ENCODE measurements at regions not wholly inside any gene's neighbourhood (a gene's known extent, or its start where the extent isn't known, plus 50 kb on each side); places are given as distances from the start of the nearest gene placed in this dataset.

DNA sequence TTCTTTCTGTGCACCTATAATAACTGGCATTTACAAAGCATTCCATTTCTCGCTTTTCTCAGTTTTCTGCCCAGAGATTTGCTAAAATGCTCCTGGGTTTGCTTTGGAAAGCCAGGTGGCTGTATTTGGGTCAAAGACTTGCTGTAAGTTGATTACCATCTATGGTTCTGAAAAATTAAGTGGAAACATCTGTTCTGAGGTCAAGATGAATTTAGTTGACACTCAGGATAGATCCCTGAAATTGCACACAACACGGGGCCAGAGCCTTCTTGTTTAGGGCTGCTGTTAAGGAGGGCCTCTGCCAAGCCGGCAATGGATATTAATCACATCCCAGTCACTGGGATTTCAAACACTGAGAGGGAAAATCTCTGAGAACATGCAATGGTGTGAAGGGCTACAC lies 111.6 kb upstream of the GLI3 start:
- H3K4me3 ChIP-seq (replicated peaks in 1 of 3; ENCODE audit: insufficient read depth in 1 of 3, low read depth in 1 of 3, low read length in 3 of 3), result no peak overlapping the region
- H2AFZ ChIP-seq (ENCODE audit: low read depth, low read length), result no peak overlapping the region
- H3K9ac ChIP-seq (replicated peaks; ENCODE audit: extremely low read depth, insufficient read depth, low read length), result no peak overlapping the region
- no peaks in the 10 kb centered on the region for H4K20me1 ChIP-seq (replicated peaks; ENCODE audit: control insufficient read depth, extremely low read depth, insufficient read depth, low read length)
- TF ChIP-seq JUN (IDR thresholded peaks at IDR 0.05; ENCODE audit: borderline replicate concordance, insufficient read depth, insufficient read length, low read depth) (no peak), GATA2 (IDR thresholded peaks at IDR 0.05; ENCODE audit: insufficient read depth, insufficient read length, low read depth, low read length) (no peak), EZH2 (IDR thresholded peaks at IDR 0.05; ENCODE audit: borderline replicate concordance, low read depth, low read length, severe bottlenecking) (no peak), POLR2AphosphoS5 (IDR thresholded peaks at IDR 0.05; ENCODE audit: insufficient read depth, low read depth, low read length) (no peak), MYC (IDR thresholded peaks at IDR 0.05; ENCODE audit: low read depth, low read length) (no peak), FOS (IDR thresholded peaks at IDR 0.05; ENCODE audit: borderline replicate concordance, insufficient read depth, low read length) (no peak), POLR2A (IDR thresholded peaks at IDR 0.05; ENCODE audit: low read depth, low read length) (no peak)
- TF ChIP-seq, protein P1, sequence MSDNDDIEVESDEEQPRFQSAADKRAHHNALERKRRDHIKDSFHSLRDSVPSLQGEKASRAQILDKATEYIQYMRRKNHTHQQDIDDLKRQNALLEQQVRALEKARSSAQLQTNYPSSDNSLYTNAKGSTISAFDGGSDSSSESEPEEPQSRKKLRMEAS (IDR thresholded peaks at IDR 0.05; ENCODE audit: insufficient read depth, insufficient read length), result no peak
- TF ChIP-seq, protein P2, sequence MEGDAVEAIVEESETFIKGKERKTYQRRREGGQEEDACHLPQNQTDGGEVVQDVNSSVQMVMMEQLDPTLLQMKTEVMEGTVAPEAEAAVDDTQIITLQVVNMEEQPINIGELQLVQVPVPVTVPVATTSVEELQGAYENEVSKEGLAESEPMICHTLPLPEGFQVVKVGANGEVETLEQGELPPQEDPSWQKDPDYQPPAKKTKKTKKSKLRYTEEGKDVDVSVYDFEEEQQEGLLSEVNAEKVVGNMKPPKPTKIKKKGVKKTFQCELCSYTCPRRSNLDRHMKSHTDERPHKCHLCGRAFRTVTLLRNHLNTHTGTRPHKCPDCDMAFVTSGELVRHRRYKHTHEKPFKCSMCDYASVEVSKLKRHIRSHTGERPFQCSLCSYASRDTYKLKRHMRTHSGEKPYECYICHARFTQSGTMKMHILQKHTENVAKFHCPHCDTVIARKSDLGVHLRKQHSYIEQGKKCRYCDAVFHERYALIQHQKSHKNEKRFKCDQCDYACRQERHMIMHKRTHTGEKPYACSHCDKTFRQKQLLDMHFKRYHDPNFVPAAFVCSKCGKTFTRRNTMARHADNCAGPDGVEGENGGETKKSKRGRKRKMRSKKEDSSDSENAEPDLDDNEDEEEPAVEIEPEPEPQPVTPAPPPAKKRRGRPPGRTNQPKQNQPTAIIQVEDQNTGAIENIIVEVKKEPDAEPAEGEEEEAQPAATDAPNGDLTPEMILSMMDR (IDR thresholded peaks at IDR 0.05; ENCODE audit: extremely low read depth in 1 of 2, insufficient read depth in 1 of 2, low read depth in 1 of 2, low read length in 2 of 2), result no peak
- POLR2A ChIA-PET, result no interaction called here
- H3K9me3 ChIP-seq (replicated peaks; ENCODE audit: control insufficient read depth, insufficient read depth, low read length), result no peaks in the 10 kb centered on the region
- CTCF ChIA-PET, result no interaction called here
- no peak overlapping the region for H3K27ac ChIP-seq (ENCODE audit: insufficient read depth, low read depth, low read length)
- dilution Hi-C loops (cut with MboI; ENCODE audit: extremely low pct_ligation_motif_present, low sequenced_read_pairs), result no loop called here
- no TSS peak for BruUV-seq (replicated peaks)
- H3K27me3 ChIP-seq (ENCODE audit: control insufficient read depth in 2 of 2, insufficient read depth in 2 of 2, low read length in 2 of 2), result peaks cover 0 to 2% of the 10 kb centered on the region in 2 experiments
- no peaks in the 10 kb centered on the region for H3K79me2 ChIP-seq (ENCODE audit: control insufficient read depth, insufficient read depth, low read length)
- no peak for FAIRE-seq
- H3K4me1 ChIP-seq (ENCODE audit: control insufficient read depth, extremely low read depth, insufficient read depth, low read length), result no peaks in the 10 kb centered on the region
- H3K36me3 ChIP-seq (ENCODE audit: control insufficient read depth in 2 of 2, extremely low read depth in 1 of 2, insufficient read depth in 2 of 2, low read length in 2 of 2), result no peaks in the 10 kb centered on the region
- intact Hi-C loops (cut with micrococcal nuclease), result no loop called here
- no peak for DNase-seq (ENCODE audit: low read depth, low spot score)
- no peaks in the 10 kb centered on the region for H3K9me1 ChIP-seq (replicated peaks; ENCODE audit: control insufficient read depth, extremely low read depth, insufficient read depth, low read length)
- H3K4me2 ChIP-seq (ENCODE audit: insufficient read depth, low read length), result no peak overlapping the region
